Hepatocyte (in vitro differentiated cells): ENCODE measurements at regions not wholly inside any gene's neighbourhood (a gene's known extent, or its start where the extent isn't known, plus 50 kb on each side); places are given as distances from the start of the nearest gene placed in this dataset.
A peak's percentile ranks its signal among the peaks of the same experiment; 100 is the strongest.

Source experiments
- DNase-seq: peaks from one replicate; pipeline ENCODE4 v3.0.0-alpha.2; 2016; ENCODE audit warnings: low spot score
- H2AFZ ChIP-seq: fragments of 200-600 bp; sonication (generic); 2 replicates; pipeline ENCODE4 v1.6.0; 2016; ENCODE audit warnings: antibody characterized with exemption, mild to moderate bottlenecking
- H3K27ac ChIP-seq: fragments of 200-600 bp; sonication (generic); 2 replicates; pipeline ENCODE4 v1.5.1; 2016; ENCODE audit warnings: mild to moderate bottlenecking
- H3K27me3 ChIP-seq: fragments of 200-600 bp; sonication (generic); 2 replicates; pipeline ENCODE4 v1.6.1; 2016
- H3K36me3 ChIP-seq: fragments of 200-600 bp; sonication (generic); replicated peaks from 2 replicates; pipeline ENCODE4 v1.5.1; 2016; ENCODE audit warnings: low read depth; ENCODE audit not compliant: insufficient read depth
- H3K4me1 ChIP-seq: fragments of 200-600 bp; sonication (generic); 2 replicates; pipeline ENCODE4 v1.5.1; 2016; ENCODE audit warnings: mild to moderate bottlenecking, moderate library complexity; ENCODE audit not compliant: insufficient read depth
- H3K4me2 ChIP-seq: fragments of 200-600 bp; sonication (generic); 2 replicates; pipeline ENCODE4 v1.6.0; 2016
- H3K4me3 ChIP-seq: fragments of 200-600 bp; sonication (generic); 2 replicates; pipeline ENCODE4 v1.5.1; 2016; ENCODE audit warnings: mild to moderate bottlenecking
- H3K79me2 ChIP-seq: fragments of 200-600 bp; sonication (generic); 2 replicates; pipeline ENCODE4 v1.6.0; 2017; ENCODE audit warnings: mild to moderate bottlenecking
- H3K9me2 ChIP-seq: fragments of 200-600 bp; sonication (generic); replicated peaks from 2 replicates; pipeline ENCODE4 v1.6.0; 2017; ENCODE audit warnings: mild to moderate bottlenecking; ENCODE audit not compliant: insufficient read depth
- H3K9me3 ChIP-seq: fragments of 200-600 bp; sonication (generic); 2 replicates; pipeline ENCODE4 v1.5.1; 2016; ENCODE audit warnings: low read depth, mild to moderate bottlenecking
- H4K20me1 ChIP-seq: fragments of 200-600 bp; sonication (generic); 2 replicates; pipeline ENCODE4 v1.6.0; 2016; ENCODE audit warnings: mild to moderate bottlenecking; ENCODE audit not compliant: insufficient read depth, poor library complexity, severe bottlenecking
- CTCF ChIP-seq: fragments of 200-600 bp; sonication (generic); IDR thresholded peaks from 2 replicates; pipeline ENCODE4 v1.5.1; 2016; ENCODE audit warnings: antibody characterized with exemption, mild to moderate bottlenecking; ENCODE audit not compliant: poor library complexity
- EZH2 ChIP-seq: fragments of 200-600 bp; sonication (generic); IDR thresholded peaks from 2 replicates; pipeline ENCODE4 v1.6.1; 2016; ENCODE audit warnings: antibody characterized with exemption, mild to moderate bottlenecking, borderline replicate concordance
- EZH2phosphoT487 ChIP-seq: fragments of 200-600 bp; sonication (generic); IDR thresholded peaks from one replicate; pipeline ENCODE4 v1.6.1; 2018; ENCODE audit warnings: antibody characterized with exemption, mild to moderate bottlenecking, low read depth, moderate library complexity; ENCODE audit not compliant: unreplicated experiment, severe bottlenecking
- WGBS: methylation state at CpG from one replicate; pipeline ENCODE4 v1.1.6; 2016; ENCODE audit warnings: low lambda C conversion rate; ENCODE audit errors: missing lambda C conversion rate; 5-methylcytosine and 5-hydroxymethylcytosine counted together

GRCh38 chr2:59378127-59378526, 1137.0 kb upstream of the FANCL start:
- Histone ChIP-seq H3K4me1 (no peaks in the 10 kb centered on the region), H3K79me2 (no peaks in the 10 kb centered on the region), H3K27ac (no peak overlapping the region), H3K4me3 (no peak overlapping the region), H3K27me3 (no peaks in the 10 kb centered on the region), H3K9me2 (no peaks in the 10 kb centered on the region), H2AFZ (no peak overlapping the region), H4K20me1 (no peaks in the 10 kb centered on the region), H3K4me2 (no peak overlapping the region), H3K9me3 (no peaks in the 10 kb centered on the region), H3K36me3 (no peaks in the 10 kb centered on the region)
- WGBS: 100% methylated on average over 1 of the region's 1 CpG
- no peak for TF ChIP-seq EZH2phosphoT487
- no peak for TF ChIP-seq CTCF
- no peak for TF ChIP-seq EZH2
- no peak for DNase-seq

GRCh38 chr2:59366288-59366687, 1125.2 kb upstream of the FANCL start:
- Histone ChIP-seq H3K9me2 (no peaks in the 10 kb centered on the region), H4K20me1 (no peaks in the 10 kb centered on the region), H3K4me3 (no peak overlapping the region), H2AFZ (no peak overlapping the region), H3K4me2 (no peak overlapping the region), H3K9me3 (no peaks in the 10 kb centered on the region), H3K36me3 (no peaks in the 10 kb centered on the region), H3K4me1 (no peaks in the 10 kb centered on the region), H3K27ac (no peak overlapping the region), H3K27me3 (no peaks in the 10 kb centered on the region), H3K79me2 (no peaks in the 10 kb centered on the region)
- no peak for DNase-seq
- TF ChIP-seq EZH2: no peak
- no peak for TF ChIP-seq EZH2phosphoT487
- TF ChIP-seq CTCF: no peak

- no peaks in the 10 kb centered on the region for H3K27me3 ChIP-seq
- TF ChIP-seq CTCF (no peak), EZH2phosphoT487 (no peak), EZH2 (no peak)
- no peaks in the 10 kb centered on the region for H3K9me3 ChIP-seq
- no peak overlapping the region for H3K27ac ChIP-seq
- no peaks in the 10 kb centered on the region for H3K36me3 ChIP-seq
- no peak overlapping the region for H2AFZ ChIP-seq
- H3K4me1 ChIP-seq: no peaks in the 10 kb centered on the region
- 86% methylated on average over 3 of the region's 3 CpGs for WGBS
- H3K9me2 ChIP-seq: no peaks in the 10 kb centered on the region
- H3K4me3 ChIP-seq: no peak overlapping the region
- H4K20me1 ChIP-seq: no peaks in the 10 kb centered on the region
- no peak overlapping the region for H3K4me2 ChIP-seq
- DNase-seq: no peak
- H3K79me2 ChIP-seq: no peaks in the 10 kb centered on the region
These were observed 1113.4 kb upstream of the FANCL start for GRCh38 chr2:59354498-59354897.

GRCh38 chr2:59353306-59353921, 1112.3 kb upstream of the FANCL start:
- H3K36me3 ChIP-seq: no peaks in the 10 kb centered on the region
- WGBS: 42% methylated on average over 5 of the region's 5 CpGs
- H3K27ac ChIP-seq: peak overlapping the region; percentile 13
- no peak overlapping the region for H3K4me2 ChIP-seq
- no peak overlapping the region for H2AFZ ChIP-seq
- no peak overlapping the region for H3K4me3 ChIP-seq
- no peaks in the 10 kb centered on the region for H3K4me1 ChIP-seq
- no peaks in the 10 kb centered on the region for H3K9me3 ChIP-seq
- no peak for TF ChIP-seq EZH2
- no peak for TF ChIP-seq CTCF
- no peak for TF ChIP-seq EZH2phosphoT487
- no peaks in the 10 kb centered on the region for H3K9me2 ChIP-seq
- H4K20me1 ChIP-seq: no peaks in the 10 kb centered on the region
- H3K79me2 ChIP-seq: no peaks in the 10 kb centered on the region
- no peaks in the 10 kb centered on the region for H3K27me3 ChIP-seq
- no peak for DNase-seq
